Stimulated activated CD4-positive, alpha-beta T cell treated with anti-CD3 and anti-CD28 coated beads, Interleukin-4, amount 100 ng/mL, for 4 hours (primary cell): ENCODE measurements at regions not wholly inside any gene's neighbourhood (a gene's known extent, or its start where the extent isn't known, plus 50 kb on each side); places are given as distances from the start of the nearest gene placed in this dataset.

ENCODE experiments used
- DNase-seq, 2 experiments: peaks; one replicate each; pipeline ENCODE4 v3.0.0-alpha.2; 2020

DNA sequence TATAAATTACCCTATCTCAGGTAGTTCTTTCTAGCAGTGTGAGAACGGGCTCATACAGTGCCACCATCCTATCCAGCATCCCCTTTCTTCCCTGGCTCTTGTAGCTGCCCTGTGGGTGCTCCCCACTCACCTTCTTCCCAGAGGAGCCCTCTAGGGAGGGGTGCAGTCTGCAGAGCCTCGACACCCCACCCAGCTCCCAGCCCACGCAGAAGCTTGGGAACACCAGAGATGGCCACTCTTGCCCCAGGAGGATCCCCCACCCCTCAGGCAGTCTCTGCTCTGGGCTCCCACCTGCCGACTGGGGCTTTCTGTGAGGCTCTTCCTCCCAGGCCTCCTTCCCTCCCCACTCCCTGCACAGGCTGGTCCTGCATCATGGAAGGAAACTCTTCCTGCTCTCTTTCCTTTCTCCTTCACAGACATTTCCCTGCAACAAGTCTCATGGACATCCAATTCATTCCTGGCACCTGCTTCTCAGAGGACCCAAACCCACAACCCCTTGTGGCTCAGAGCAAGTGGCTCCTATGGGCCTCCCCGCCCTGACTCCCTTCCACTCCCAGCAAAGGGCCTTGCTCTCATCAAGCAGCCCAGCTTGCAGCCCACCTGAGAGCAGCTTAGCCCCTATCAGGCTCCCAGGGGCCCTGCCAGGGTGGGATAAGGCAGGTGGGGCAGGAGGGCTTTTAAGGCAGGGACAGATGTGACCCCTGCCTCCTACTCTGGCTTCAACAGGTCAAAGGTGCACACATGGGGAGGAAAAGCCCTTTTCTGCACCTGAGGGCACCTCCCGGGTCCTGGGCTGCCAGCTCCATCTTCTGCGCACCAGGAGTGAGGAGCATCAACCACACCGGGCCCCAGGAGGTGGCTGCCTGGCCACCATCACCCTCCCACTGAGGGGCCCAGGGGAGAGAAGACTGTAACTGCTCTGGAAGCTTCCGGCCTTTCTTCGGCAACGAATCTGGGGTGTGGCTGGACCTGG lies 263.8 kb upstream of the TNRC6C start:
- no peak for DNase-seq

DNA sequence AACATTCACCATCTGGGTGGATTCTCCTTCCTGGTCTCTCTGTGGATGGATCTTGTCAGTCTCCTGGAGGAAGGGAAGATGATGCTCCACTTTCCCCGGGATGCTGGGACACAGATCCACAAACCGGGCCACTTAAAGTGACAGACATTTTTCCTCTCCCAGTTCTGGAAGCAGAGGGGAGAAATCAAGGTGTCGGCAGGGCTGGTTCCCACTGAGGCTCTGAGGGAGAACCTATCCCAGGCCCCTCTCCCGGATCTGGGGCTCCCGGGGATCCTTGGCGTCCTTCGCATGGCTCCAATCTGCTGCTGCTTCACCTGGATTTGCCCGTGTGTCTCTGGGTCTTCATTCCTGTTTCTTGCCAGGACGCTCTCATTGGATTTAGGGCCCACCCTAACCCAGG lies 263.1 kb upstream of the TNRC6C start:
- DNase-seq: no peak

DNA sequence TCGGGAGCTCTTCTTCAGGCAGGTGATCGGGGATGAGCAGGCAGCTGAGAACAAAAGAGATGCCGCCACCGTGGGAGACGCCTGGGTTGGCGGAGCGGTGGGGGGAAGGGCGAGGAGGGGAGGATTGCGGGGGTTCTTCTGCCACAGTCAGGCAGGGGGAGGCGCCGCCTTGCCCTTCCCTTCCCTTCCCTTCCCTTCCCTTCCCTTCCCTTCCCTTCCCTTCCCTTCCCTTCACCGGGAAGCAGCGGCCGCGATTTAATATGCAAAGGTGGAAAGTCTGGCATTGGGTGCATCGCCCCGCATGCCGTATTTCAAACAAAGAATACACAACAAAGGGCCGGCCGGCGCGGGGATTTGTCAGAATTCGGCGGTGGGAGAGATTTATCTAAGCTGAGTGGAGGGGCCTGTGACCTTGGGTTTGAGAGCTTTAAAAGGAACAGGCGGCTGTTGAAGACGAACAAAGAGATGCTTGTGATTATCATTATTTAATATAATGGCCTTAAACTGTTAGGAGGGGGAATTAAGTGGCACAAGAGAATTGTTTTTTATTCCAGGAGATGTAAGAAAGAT lies 262.3 kb upstream of the TNRC6C start:
- DNase-seq: peak in 1 of 2 experiments; percentile 21

DNA sequence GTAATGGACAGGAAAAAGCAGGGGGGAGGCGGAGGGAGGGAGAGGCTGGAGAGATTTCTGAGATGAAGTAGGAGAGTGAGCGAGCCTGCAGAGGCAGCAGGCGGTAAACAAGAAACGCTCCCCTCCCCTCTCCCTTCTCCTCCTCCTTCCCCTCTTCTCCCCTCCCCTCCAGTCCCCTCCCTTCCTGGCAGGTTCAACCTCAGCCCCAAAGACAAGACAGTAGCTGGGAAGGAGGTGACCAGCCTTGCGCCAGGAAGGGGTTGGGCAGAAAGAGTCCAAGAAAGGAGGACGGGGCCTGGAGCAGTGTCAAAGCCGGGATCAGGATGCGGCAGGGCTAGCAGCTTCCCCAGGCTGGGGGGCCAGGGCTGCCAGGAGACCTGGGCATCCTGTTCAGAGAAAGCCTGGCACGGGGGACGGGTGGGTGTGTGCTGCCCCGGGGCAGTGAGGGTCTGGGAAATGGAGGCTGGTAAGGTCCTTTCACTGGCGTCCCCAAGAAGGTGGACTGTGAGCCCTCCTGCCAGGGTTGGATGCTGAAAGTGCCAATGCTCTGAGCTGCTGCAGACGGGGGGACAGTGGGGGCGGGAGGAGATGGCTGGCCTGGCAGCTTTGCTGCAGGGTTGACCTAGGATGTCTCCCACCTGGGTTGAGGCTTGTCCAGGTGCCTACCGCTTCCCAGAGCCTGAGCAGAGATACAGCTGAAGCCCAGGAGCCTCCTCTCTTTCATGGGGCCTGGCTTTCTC lies 261.6 kb upstream of the TNRC6C start:
- no peak for DNase-seq

DNA sequence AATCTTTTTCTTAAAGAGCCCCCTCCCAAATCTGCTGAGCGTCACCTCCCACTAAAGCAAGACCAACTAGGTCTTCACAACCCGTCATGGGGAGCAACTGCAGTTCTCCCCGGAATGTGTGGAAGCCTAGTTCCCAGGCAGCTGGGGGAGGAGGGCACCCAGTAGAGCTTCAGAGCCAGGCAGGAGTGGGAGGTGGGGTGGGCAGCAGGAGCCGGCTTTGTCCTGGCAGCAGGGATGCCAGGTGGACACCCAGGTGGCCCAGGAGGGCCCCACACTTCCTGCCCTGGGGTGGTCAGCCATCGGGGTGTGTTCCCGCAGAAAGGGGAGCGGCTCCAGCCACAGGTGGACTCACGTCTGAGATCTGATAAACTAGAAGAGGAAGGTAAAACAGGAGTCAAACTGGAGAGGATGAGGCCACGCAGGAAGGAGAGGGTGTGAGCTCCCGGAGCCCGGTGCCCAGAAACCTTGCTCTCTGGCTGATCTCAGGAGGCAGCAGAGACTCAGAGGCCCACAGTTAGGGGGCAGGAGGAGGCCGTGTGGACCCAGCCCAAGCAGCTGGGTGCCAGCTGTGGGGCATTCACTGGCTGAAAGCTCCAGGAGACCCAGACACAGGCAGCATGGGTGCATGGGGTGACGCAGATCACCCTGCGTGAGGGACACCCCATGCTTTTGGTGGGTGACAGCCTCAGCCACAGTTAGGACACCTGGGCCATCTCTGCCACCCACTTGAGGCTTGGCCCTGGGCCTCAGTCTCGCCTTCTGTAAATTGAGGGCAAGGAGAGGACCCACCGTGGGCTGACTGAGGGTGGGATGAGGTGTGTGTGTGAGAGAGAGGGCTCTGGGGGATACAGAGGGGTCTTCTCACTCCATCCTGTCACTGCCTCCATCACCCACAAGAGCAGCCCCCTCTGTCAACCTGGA lies 260.8 kb upstream of the TNRC6C start:
- no peak for DNase-seq

DNA sequence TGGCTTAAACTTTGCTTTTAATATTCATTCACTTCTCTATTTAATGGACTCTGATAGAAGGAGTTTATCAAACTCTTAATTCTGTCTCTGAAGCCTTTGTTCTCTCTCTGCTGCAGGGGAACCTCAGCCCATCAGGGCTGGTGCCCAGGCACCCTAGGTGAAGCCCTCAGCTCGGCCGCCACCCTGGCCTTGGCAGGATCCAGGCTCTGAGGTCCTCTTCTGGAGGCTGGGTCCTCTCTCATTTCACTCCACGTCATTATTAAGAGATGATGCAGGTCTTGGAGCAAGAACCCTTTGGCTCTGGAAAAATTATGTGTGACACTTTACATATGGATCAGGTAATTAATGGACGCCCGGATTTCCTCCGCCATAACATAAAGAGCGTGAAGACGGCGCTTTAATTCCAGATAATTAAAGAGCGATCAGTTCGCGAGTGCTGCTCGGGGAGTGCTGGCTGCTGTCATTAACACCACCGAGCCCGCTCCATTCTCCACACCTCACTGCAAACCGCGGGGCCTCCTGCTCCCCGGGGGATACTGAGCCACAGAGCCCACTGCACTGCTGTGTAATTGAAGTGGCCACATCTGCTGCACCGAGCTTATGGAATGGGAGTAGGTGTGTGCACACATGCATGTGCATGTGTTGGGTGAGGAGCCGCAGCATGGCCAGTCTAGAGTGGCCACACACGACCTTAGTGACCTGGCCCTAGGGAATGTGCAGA lies 259.4 kb upstream of the TNRC6C start:
- no peak for DNase-seq

DNA sequence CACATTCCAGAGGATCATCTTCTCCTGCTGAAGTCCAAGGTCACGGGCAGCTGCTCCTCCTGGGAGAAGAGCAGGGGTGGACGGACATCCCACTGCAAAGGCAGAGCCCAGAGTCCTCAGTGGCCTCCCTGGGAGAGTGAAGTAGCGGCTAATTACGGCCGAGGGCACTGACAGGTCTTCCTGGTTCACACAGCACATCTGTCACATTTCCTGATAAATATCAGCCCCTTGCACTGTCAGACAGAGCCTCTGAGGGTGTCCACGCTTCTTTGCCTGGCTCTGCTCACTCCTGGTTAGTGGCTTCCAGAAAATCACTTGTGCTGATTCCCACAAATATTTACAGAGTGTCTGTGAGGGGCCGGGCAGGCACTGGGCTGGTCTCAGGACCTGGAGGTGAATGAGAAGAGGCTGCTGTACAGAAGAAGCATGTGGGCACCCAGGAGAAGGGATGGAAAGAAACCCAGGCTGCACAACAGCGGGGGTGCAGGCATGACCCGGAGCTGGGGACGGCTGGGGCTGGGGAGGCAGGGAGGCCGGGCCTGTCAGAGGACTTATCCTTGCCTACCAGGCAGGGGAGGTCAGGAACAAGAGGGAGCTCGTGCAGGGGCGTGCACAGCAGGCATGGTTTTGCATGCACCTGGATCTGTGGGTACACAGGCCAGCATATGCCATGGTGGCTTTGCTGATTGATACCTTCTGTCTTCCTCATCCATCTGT lies 258.2 kb upstream of the TNRC6C start:
- no peak for DNase-seq

DNA sequence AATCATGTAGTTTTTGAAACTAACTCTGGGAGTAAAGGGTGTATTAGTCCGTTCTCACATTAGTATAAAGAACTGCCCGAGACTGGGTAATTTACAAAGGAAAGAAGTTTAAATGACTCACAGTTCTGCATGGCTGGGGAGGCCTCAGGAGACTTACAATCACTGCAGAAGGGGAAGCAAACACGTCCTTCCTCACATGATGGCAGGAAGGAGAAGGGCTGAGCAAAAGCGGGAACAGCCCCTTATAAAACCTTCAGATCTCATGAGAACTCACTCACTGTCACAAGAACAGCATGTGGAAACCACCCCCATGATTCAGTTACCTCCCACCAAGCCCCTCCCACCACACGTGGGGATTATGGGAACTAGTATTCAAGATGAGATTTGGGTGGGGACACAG lies 256.5 kb upstream of the TNRC6C start:
- no peak for DNase-seq

DNA sequence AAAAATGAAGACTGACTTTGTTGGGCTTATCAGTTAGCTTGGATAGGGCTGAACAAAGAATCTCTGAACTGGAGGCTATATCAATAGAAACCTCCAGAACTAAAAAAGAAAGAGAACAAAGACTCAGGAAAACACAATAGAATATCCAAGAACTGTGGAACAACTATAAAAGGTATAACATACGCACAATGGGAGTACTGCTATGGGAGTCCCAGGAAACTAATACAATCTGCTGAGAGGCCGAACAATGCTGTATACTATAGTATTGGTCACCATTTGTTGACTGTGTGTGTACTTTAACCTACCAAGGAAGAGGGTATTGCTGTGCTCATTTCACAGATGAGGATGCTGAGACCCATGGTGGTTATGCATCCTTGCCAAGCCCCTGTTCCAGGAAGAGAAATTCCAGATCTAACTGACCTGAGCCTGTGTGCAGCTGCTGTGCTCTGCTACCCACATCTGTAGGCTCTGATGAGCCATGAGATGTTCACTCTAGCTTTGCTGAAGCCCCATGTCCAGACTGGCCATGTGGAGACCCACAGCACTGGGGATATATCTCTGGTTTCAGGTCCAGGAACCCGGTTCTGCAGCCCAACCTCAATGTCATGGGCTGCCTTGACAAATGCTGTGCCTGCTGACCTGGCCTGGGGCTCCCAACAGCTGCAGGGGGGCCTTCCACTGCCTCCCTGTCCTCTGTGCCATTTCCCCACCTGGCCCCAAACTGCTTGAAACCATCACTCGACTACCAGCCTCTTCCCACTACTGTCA lies 254.3 kb upstream of the TNRC6C start:
- DNase-seq: no peak

DNA sequence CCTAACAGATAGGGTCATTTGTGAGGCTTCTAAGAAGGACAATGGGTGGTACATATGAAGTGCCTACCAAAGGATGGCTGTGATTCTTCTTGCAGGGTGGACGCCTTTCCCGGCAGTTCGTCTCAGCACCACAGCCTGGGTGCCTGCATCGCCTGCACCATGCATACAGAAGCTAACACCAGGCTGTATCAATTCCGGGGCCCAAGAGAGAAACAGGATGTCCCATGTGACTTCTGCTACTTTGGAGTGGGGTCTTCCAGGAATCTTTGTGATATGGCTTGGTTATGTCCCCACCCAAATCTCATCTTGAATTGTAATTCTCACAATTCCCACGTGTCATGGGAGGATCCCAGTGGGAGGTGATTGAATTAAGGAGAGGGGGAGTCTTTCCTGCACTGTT lies 251.6 kb upstream of the TNRC6C start:
- no peak for DNase-seq

DNA sequence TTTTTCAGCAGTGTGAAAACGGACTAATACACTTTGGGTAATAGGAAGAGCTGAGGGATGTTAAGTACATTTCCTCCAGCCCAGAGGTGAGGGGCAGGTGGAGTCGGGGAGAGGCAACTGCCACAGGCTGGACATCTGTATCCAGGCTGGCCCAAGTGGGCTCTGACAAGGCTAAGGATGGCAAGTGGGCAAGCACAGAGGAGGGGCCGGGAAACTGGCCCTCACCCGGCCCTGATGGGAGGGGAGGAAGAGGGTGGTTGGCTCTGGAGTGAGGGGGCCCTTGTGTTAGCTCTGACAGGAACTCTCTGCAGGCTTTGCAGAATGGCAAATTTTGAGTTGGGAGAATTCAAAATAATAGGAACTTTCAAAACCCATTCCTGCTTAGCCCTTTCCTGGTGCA lies 251.0 kb upstream of the TNRC6C start:
- DNase-seq: no peak

DNA sequence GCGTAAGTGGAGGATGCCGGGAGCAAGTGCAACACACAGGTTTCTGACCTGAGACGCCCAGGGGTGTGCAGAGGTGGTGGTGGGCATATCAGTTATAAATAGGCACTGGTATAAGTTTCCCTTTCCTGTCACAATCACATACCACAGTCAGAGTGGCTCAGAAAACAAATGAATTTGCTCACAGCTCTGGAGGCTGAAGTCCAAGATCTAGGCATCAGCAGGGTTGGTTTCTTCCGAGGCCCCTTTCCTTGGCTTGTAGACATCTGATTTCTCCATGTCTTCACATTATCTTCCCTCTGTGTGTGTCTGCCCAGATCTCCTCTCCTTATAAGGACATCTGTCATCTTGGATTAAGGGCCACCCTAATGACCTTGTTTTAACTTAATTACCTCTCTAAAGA lies 250.5 kb upstream of the TNRC6C start:
- no peak for DNase-seq

DNA sequence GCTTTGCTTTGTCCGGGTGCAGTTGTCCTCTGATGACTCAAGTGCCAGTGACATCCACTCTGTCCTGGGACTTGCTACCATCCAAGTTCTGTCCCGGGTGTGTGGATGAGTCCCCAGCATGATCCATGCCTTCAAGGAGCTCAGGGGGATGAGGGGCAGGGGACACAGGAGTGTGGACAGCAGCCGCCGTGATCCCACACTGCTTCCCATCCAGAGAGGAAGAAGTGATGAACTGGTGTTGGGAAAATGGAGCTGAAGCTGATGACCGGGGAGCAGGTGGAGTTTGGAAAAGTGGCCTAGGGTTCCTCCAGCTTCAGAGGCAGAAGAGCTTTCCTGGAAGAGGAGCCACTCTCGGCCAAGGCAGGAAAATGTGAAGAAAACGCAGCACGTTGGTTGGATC lies 249.6 kb upstream of the TNRC6C start:
- no peak for DNase-seq

DNA sequence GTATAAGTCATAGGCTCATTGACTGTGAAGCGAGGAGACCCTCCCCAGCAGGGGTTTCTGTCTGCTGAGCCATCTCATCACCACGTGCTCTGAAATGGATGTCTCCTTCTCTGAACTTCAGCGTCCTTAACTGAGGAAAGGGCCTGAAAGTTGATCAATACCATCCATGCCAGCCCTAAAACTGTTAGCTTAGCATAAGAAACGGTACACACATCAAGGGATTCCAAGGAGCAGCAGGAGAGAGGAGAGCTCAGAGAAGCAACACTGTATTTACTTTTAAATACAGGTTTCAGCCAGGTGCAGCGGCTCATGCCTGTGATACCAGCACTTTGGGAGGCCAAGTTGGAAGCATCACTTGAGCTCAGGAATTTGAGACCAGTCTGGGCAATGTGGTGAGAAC lies 248.9 kb upstream of the TNRC6C start:
- no peak for DNase-seq

DNA sequence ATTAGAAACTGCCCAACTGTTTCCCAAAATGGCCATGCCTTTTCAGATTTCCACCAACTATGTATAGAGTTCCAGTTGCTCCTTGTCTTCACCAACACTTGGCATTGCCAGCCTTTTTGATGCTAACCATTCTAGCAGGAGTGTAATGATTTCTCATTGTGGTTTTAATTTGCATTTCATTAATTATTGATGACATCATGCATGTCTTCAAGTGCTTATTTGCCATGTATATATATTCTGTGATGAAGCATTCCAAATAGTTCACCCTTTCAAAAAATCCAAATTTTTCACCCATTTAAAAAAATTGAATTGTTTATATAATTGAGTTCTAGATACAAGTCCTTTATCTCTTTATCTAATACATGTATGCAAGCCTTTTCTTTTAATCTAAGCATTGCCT lies 245.9 kb upstream of the TNRC6C start:
- DNase-seq: no peak

DNA sequence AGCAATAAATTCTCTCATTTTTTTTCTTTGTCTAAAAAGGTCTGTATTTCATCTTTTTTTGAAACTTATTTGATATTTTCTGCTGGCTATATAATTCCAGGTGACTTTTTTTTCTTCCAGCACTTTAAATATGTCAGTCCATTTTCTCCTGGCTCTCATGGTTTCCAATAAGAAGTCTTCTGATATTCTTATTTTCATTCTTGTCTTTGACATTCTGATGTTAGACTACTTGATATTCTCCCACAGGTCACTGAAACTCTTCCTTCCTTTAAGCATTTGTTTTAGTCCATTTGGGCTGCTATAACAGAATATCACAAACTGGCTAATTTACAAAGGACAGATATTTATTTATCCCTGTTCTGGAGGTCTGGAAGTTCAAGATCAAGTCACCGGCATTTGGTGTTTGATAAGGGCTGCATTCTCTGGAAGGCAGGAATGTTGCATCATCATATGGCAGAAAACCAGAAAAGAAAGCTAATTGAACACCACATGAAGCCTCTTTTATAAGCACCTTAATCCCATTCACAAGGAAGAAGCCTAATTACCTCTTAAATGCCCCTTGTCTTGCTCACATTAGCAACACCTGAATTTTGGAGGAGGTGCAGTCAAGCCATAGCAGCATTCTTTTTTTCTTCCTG lies 242.1 kb upstream of the TNRC6C start:
- DNase-seq: no peak

DNA sequence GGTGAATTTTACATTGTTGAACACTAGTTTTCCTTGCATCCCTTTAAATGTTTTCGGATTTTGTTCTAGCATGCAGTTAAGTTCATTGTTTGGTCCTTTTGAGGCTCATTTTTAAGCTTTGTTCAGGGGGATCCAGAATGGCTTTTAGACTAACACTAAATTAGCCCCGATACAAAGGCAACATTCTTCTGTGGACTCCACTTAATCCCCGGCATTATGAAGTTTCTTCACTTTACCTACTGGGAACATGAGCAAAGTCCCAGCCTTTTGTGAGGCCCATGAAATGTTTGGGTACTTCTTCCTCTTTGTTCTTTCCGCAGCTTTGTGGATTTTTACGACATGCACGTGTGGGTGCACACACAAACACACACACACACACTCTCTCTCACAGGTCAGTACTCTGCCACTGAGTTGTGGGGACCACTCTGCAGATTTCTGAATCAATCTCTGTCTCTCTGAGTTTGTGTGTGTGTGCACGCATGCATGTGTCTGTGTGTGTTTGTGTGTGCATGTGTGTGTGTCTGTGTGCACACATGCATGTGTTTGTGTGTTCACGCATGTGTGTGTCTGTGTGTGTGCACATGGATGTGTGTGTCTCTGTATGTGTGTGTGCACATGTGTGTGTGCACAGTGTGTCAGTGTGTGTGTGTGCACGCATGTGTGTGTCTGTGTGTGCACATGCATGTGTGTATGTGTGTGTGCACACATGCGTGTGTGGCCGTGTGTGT lies 240.4 kb upstream of the TNRC6C start:
- DNase-seq: no peak

DNA sequence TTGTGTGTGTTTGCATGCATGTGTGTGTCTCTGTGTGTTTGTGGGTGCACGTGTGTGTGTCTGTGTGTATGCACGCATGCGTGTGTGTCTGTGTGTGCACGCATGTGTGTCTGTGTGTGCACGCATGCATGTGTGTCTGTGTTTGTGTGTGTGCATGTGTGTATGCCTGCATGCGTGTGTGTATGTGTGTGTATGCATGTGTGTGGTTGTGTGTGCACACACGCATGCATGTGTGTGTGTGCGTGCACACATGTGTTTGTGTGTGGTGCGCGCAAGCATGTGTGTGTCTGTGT lies 239.9 kb upstream of the TNRC6C start:
- DNase-seq: no peak

DNA sequence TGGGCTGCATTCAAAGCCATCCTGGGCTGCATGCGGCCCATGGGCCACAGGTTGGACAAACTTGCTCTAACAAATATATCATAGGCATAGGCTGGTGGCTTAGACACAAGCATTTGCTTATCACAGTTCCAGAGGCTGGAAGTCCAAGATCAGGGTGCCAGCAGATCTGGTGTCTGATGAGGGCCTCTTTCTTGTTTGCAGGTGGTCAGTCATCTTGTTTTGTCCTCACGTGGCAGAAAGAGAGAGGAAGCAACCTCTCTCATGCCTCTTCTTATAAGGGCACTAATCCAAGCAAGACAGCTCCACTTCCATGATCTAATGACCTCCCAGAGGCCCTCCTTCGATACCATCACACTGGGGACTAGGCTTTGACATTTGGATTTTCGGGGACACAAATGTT lies 238.7 kb upstream of the TNRC6C start:
- no peak for DNase-seq
